HUDEP-2 (cell line): ENCODE measurements at regions not wholly inside any gene's neighbourhood (a gene's known extent, or its start where the extent isn't known, plus 50 kb on each side); places are given as distances from the start of the nearest gene placed in this dataset.

Experiments used
- DNase-seq, 76 experiments: peaks; one replicate each; lab custom pipeline; 2025; ENCODE audit not compliant: unreplicated experiment in 76 of 76; lab: John Stamatoyannopoulos, UW

GRCh38 chr9:18202924-18203323, 271.0 kb upstream of the ADAMTSL1 start:
- no peak for DNase-seq

GRCh38 chr9:18207735-18208134, 266.2 kb upstream of the ADAMTSL1 start:
- no peak for DNase-seq

- peak in 3 of 76 experiments; percentile 0 to 6 (median 2) for DNase-seq
These were observed 265.5 kb upstream of the ADAMTSL1 start for GRCh38 chr9:18208166-18209059.

- DNase-seq, result no peak
These were observed 258.3 kb upstream of the ADAMTSL1 start for GRCh38 chr9:18215626-18216025.

- no peak for DNase-seq
These were observed 257.6 kb upstream of the ADAMTSL1 start for GRCh38 chr9:18216376-18216775.

- no peak for DNase-seq
These were observed 245.9 kb upstream of the ADAMTSL1 start for GRCh38 chr9:18228101-18228500.

GRCh38 chr9:18229992-18230676, 243.8 kb upstream of the ADAMTSL1 start:
- DNase-seq, result no peak

GRCh38 chr9:18233311-18233710, 240.6 kb upstream of the ADAMTSL1 start:
- no peak for DNase-seq

- no peak for DNase-seq
These were observed 240.0 kb upstream of the ADAMTSL1 start for GRCh38 chr9:18233776-18234445.

GRCh38 chr9:18235181-18235908, 238.6 kb upstream of the ADAMTSL1 start:
- DNase-seq, result no peak

- DNase-seq, result no peak
These were observed 237.6 kb upstream of the ADAMTSL1 start for GRCh38 chr9:18236336-18236735.

- DNase-seq, result no peak
These were observed 236.2 kb upstream of the ADAMTSL1 start for GRCh38 chr9:18237776-18238175.

- DNase-seq, result no peak
These were observed 235.7 kb upstream of the ADAMTSL1 start for GRCh38 chr9:18238254-18238653.

- DNase-seq, result no peak
These were observed 235.1 kb upstream of the ADAMTSL1 start for GRCh38 chr9:18238752-18239447.

GRCh38 chr9:18240213-18240612, 233.7 kb upstream of the ADAMTSL1 start:
- no peak for DNase-seq

- no peak for DNase-seq
These were observed 228.0 kb upstream of the ADAMTSL1 start for GRCh38 chr9:18245911-18246310.

- no peak for DNase-seq
These were observed 223.9 kb upstream of the ADAMTSL1 start for GRCh38 chr9:18250053-18250452.

GRCh38 chr9:18253950-18254349, 220.0 kb upstream of the ADAMTSL1 start:
- DNase-seq, result no peak

GRCh38 chr9:18255158-18255629, 218.8 kb upstream of the ADAMTSL1 start:
- DNase-seq, result peak in 62 of 76 experiments; percentile 1 to 62 (median 30)

- DNase-seq, result no peak
These were observed 218.2 kb upstream of the ADAMTSL1 start for GRCh38 chr9:18255747-18256146.
